22Rv1 (cell line): ENCODE measurements at regions not wholly inside any gene's neighbourhood (a gene's known extent, or its start where the extent isn't known, plus 50 kb on each side); places are given as distances from the start of the nearest gene placed in this dataset.
"Not testable (repeated sequence)": the region's sequence is repeated elsewhere in the genome, so short reads cannot be mapped to it uniquely, and the experiment has no call there.

Source experiments
- H3K27ac ChIP-seq: fragments of 450-650 bp; 2 replicates; pipeline ENCODE4 v1.5.1; 2017
- CTCF ChIP-seq: fragments of 450-650 bp; IDR thresholded peaks from 2 replicates; pipeline ENCODE4 v1.5.1; 2017; ENCODE audit warnings: mild to moderate bottlenecking
- ZFX ChIP-seq: fragments of 450-650 bp; IDR thresholded peaks from 2 replicates; pipeline ENCODE4 v1.6.1; 2017; ENCODE audit warnings: antibody characterized with exemption, borderline replicate concordance

- no peak overlapping the region for H3K27ac ChIP-seq
- no peak for TF ChIP-seq CTCF
- TF ChIP-seq ZFX: no peak
These were observed 723.8 kb downstream of the DIAPH3 start for GRCh38 chr13:59439776-59440428.

- not testable (repeated sequence) for H3K27ac ChIP-seq
These were observed 722.7 kb downstream of the DIAPH3 start for GRCh38 chr13:59441068-59441467.

- TF ChIP-seq ZFX: no peak
- no peak for TF ChIP-seq CTCF
These were observed 722.0 kb downstream of the DIAPH3 start for GRCh38 chr13:59441596-59442280.

GRCh38 chr13:59442461-59442860, 721.3 kb downstream of the DIAPH3 start:
- no peak for TF ChIP-seq CTCF
- TF ChIP-seq ZFX: no peak
- no peak overlapping the region for H3K27ac ChIP-seq

More at GRCh38 chr13:59441596-59442280, 722.0 kb downstream of the DIAPH3 start:
- no peak overlapping the region for H3K27ac ChIP-seq

GRCh38 chr13:59442944-59443486, 720.7 kb downstream of the DIAPH3 start:
- no peak for TF ChIP-seq ZFX
- no peak for TF ChIP-seq CTCF
- no peak overlapping the region for H3K27ac ChIP-seq

GRCh38 chr13:59444210-59444857, 719.4 kb downstream of the DIAPH3 start:
- no peak overlapping the region for H3K27ac ChIP-seq
- no peak for TF ChIP-seq CTCF
- TF ChIP-seq ZFX: no peak

GRCh38 chr13:59445812-59446211, 717.9 kb downstream of the DIAPH3 start:
- no peak overlapping the region for H3K27ac ChIP-seq
- TF ChIP-seq ZFX: no peak
- no peak for TF ChIP-seq CTCF
